ENCODE measurements at regions not wholly inside any gene's neighbourhood (a gene's known extent, or its start where the extent isn't known, plus 50 kb on each side); places are given as distances from the start of the nearest gene placed in this dataset.

DNA sequence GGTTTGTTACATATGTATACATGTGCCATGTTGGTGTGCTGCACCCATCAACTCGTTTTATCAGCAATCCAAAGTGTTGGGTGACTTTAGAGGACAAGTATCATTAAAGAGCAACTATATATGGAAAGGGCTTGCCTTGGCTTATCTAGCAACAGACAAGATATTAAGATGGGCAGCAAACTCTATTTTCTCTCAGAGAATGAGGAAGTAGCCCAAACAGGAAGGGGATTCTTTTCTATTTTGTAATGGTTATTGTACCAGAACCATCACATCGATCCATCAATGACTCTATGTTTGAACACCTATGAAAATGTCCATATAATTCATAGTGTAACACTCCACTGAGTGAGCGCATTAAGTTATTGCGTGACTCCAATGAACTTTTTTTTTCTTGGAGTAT is 260.1 kb upstream of the SLC24A2 start:
- TF ChIP-seq, protein P1, sequence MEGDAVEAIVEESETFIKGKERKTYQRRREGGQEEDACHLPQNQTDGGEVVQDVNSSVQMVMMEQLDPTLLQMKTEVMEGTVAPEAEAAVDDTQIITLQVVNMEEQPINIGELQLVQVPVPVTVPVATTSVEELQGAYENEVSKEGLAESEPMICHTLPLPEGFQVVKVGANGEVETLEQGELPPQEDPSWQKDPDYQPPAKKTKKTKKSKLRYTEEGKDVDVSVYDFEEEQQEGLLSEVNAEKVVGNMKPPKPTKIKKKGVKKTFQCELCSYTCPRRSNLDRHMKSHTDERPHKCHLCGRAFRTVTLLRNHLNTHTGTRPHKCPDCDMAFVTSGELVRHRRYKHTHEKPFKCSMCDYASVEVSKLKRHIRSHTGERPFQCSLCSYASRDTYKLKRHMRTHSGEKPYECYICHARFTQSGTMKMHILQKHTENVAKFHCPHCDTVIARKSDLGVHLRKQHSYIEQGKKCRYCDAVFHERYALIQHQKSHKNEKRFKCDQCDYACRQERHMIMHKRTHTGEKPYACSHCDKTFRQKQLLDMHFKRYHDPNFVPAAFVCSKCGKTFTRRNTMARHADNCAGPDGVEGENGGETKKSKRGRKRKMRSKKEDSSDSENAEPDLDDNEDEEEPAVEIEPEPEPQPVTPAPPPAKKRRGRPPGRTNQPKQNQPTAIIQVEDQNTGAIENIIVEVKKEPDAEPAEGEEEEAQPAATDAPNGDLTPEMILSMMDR (IDR thresholded peaks at IDR 0.05): no peak
- no peak for TF ChIP-seq EZH2 (IDR thresholded peaks at IDR 0.05; ENCODE audit: borderline replicate concordance, insufficient read depth, low read depth, low read length, poor library complexity, severe bottlenecking)

Measured in B cell (primary cell).